ENCODE measurements at regions not wholly inside any gene's neighbourhood (a gene's known extent, or its start where the extent isn't known, plus 50 kb on each side); places are given as distances from the start of the nearest gene placed in this dataset.

DNA sequence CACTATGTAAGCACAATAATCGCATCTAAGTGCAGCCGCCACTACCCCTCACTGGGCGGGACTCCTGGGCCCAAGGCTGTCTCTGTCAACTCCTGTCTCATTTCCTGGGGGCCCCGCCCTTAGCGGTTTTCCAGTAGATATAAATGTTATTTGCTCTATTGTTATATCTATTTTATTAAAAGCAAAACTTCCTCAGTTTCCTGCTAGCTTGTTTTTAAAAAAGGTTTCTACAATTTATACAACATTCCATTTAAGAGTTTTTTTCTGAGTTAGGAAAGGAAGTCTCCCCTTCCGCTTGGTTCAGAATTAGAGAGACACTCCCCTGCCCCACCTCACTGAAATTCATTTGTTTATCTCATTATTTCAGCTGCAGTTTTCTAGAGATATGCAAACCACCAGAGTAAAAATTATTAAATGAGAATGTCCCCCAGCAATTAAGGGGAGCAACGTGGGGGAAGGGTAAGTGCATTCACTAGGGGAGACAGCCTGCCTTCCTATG lies 82.7 kb downstream of the RAMP3 start:
- TF ChIP-seq SMC3 (IDR thresholded peaks at IDR 0.05; ENCODE audit: low read depth, low read length) (no peak), POLR2A (IDR thresholded peaks at IDR 0.05; ENCODE audit: low read depth, low read length) (no peak), CEBPB (IDR thresholded peaks at IDR 0.05; ENCODE audit: low read depth, low read length) (no peak), CHD1 (IDR thresholded peaks at IDR 0.05; ENCODE audit: low read depth, low read length) (no peak), RAD21 (IDR thresholded peaks at IDR 0.05; ENCODE audit: low read length) (no peak), MXI1 (IDR thresholded peaks at IDR 0.05; ENCODE audit: borderline replicate concordance, low read depth, low read length) (no peak), NFE2L2 (IDR thresholded peaks at IDR 0.05; ENCODE audit: low read depth, low read length) (no peak), MAFK (IDR thresholded peaks at IDR 0.05; ENCODE audit: low read depth, low read length) (no peak), MAZ (IDR thresholded peaks at IDR 0.05; ENCODE audit: borderline replicate concordance, low read depth, low read length) (no peak)
- TF ChIP-seq, protein P1, sequence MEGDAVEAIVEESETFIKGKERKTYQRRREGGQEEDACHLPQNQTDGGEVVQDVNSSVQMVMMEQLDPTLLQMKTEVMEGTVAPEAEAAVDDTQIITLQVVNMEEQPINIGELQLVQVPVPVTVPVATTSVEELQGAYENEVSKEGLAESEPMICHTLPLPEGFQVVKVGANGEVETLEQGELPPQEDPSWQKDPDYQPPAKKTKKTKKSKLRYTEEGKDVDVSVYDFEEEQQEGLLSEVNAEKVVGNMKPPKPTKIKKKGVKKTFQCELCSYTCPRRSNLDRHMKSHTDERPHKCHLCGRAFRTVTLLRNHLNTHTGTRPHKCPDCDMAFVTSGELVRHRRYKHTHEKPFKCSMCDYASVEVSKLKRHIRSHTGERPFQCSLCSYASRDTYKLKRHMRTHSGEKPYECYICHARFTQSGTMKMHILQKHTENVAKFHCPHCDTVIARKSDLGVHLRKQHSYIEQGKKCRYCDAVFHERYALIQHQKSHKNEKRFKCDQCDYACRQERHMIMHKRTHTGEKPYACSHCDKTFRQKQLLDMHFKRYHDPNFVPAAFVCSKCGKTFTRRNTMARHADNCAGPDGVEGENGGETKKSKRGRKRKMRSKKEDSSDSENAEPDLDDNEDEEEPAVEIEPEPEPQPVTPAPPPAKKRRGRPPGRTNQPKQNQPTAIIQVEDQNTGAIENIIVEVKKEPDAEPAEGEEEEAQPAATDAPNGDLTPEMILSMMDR (conservative IDR thresholded peaks at IDR 0.05; ENCODE audit: low read depth, low read length): no peak
- TF ChIP-seq, protein P2, sequence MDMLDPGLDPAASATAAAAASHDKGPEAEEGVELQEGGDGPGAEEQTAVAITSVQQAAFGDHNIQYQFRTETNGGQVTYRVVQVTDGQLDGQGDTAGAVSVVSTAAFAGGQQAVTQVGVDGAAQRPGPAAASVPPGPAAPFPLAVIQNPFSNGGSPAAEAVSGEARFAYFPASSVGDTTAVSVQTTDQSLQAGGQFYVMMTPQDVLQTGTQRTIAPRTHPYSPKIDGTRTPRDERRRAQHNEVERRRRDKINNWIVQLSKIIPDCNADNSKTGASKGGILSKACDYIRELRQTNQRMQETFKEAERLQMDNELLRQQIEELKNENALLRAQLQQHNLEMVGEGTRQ (IDR thresholded peaks at IDR 0.05; ENCODE audit: low read depth, low read length): no peak
